H9 (cell line): ENCODE measurements at regions not wholly inside any gene's neighbourhood (a gene's known extent, or its start where the extent isn't known, plus 50 kb on each side); places are given as distances from the start of the nearest gene placed in this dataset.

ENCODE experiments used
- DNase-seq: peaks from one replicate; pipeline ENCODE4 v3.0.0-alpha.2; 2017
- H2AFZ ChIP-seq: one replicate; pipeline ENCODE4 v1.6.1; 2013; ENCODE audit warnings: mild to moderate bottlenecking, low read length, control low read depth, moderate library complexity
- H2AK5ac ChIP-seq: 2 replicates; pipeline ENCODE4 v1.6.1; 2013; ENCODE audit warnings: low read length, control low read depth, mixed read lengths; ENCODE audit not compliant: insufficient read length
- H2BK120ac ChIP-seq: one replicate; pipeline ENCODE4 v1.6.1; 2013; ENCODE audit warnings: low read depth, mild to moderate bottlenecking, low read length, control low read depth, inconsistent platforms; ENCODE audit not compliant: poor library complexity, severe bottlenecking
- H2BK12ac ChIP-seq: 2 replicates; pipeline ENCODE4 v1.6.1; 2013; ENCODE audit warnings: low read length, control low read depth, mixed read lengths, low read depth; ENCODE audit not compliant: insufficient read length
- H2BK15ac ChIP-seq: 2 replicates; pipeline ENCODE4 v1.6.1; 2013; ENCODE audit warnings: low read depth, low read length, control low read depth
- H2BK20ac ChIP-seq: one replicate; pipeline ENCODE4 v1.6.1; 2013; ENCODE audit warnings: low read depth, mild to moderate bottlenecking, low read length, control low read depth, inconsistent platforms; ENCODE audit not compliant: poor library complexity, severe bottlenecking
- H2BK5ac ChIP-seq: 2 replicates; pipeline ENCODE4 v1.6.1; 2013; ENCODE audit warnings: low read length, control low read depth, mixed read lengths; ENCODE audit not compliant: insufficient read length
- H3K14ac ChIP-seq: 2 replicates; pipeline ENCODE4 v1.6.1; 2013; ENCODE audit warnings: low read length, control low read depth; ENCODE audit not compliant: insufficient read depth
- H3K18ac ChIP-seq: 2 replicates; pipeline ENCODE4 v1.6.1; 2013; ENCODE audit warnings: low read depth, mild to moderate bottlenecking, mixed read lengths, low read length, control low read depth; ENCODE audit not compliant: insufficient read length
- H3K23ac ChIP-seq: 2 replicates; pipeline ENCODE4 v1.6.1; 2013; ENCODE audit warnings: low read length, control low read depth, mixed read lengths, low read depth; ENCODE audit not compliant: insufficient read length
- H3K23me2 ChIP-seq: 2 replicates; pipeline ENCODE4 v1.6.1; 2013; ENCODE audit warnings: low read depth, mild to moderate bottlenecking, mixed read lengths, low read length, control low read depth; ENCODE audit not compliant: insufficient read length, poor library complexity, severe bottlenecking
- H3K27ac ChIP-seq: 2 replicates; pipeline ENCODE4 v1.5.1; 2013; ENCODE audit warnings: low read length, control low read depth, mixed read lengths, low read depth; ENCODE audit not compliant: insufficient read length
- H3K27me3 ChIP-seq: 2 replicates; pipeline ENCODE4 v1.6.1; 2013; ENCODE audit warnings: low read length, control low read depth, inconsistent platforms; ENCODE audit not compliant: insufficient read depth
- H3K4ac ChIP-seq: 2 replicates; pipeline ENCODE4 v1.6.1; 2013; ENCODE audit warnings: low read depth, mild to moderate bottlenecking, control low read depth, inconsistent platforms, low read length, moderate library complexity
- H3K4me1 ChIP-seq: 2 replicates; pipeline ENCODE4 v1.6.1; 2013; ENCODE audit warnings: low read length, control low read depth, inconsistent platforms; ENCODE audit not compliant: insufficient read depth
- H3K4me2 ChIP-seq: 2 replicates; pipeline ENCODE4 v1.6.1; 2013; ENCODE audit warnings: low read length, control low read depth, mixed read lengths; ENCODE audit not compliant: insufficient read length, insufficient read depth
- H3K56ac ChIP-seq: 2 replicates; pipeline ENCODE4 v1.6.1; 2013; ENCODE audit warnings: low read depth, mild to moderate bottlenecking, mixed read lengths, low read length, control low read depth; ENCODE audit not compliant: insufficient read length
- H3K79me1 ChIP-seq: 2 replicates; pipeline ENCODE4 v1.6.1; 2013; ENCODE audit warnings: low read depth, mild to moderate bottlenecking, moderate library complexity, low read length, control low read depth, inconsistent platforms; ENCODE audit not compliant: insufficient read depth, poor library complexity, severe bottlenecking
- H3K79me2 ChIP-seq: 2 replicates; pipeline ENCODE4 v1.6.1; 2013; ENCODE audit warnings: low read length, control low read depth, inconsistent platforms; ENCODE audit not compliant: insufficient read depth
- H3K9ac ChIP-seq: 2 replicates; pipeline ENCODE4 v1.6.1; 2013; ENCODE audit warnings: low read length, control low read depth, mixed read lengths; ENCODE audit not compliant: insufficient read length; ENCODE audit errors: extremely low read depth
- H3K9me3 ChIP-seq: one replicate; pipeline ENCODE4 v1.6.1; 2013; ENCODE audit warnings: low read depth, low read length, inconsistent platforms; ENCODE audit not compliant: control insufficient read depth
- H3T11ph ChIP-seq: one replicate; pipeline ENCODE4 v1.6.1; 2013; ENCODE audit warnings: mild to moderate bottlenecking, low read length, control low read depth, inconsistent platforms
- H4K20me1 ChIP-seq: one replicate; pipeline ENCODE4 v1.6.1; 2013; ENCODE audit not compliant: control insufficient read depth, insufficient read length, insufficient read depth
- H4K5ac ChIP-seq: 2 replicates; pipeline ENCODE4 v1.6.1; 2013; ENCODE audit warnings: low read depth, mild to moderate bottlenecking, mixed read lengths, low read length, control low read depth; ENCODE audit not compliant: insufficient read length
- H4K8ac ChIP-seq: replicated peaks from 2 replicates; pipeline ENCODE4 v1.6.1; 2013; ENCODE audit warnings: low read length, control low read depth, mixed read lengths, low read depth; ENCODE audit not compliant: insufficient read length
- H4K91ac ChIP-seq: 2 replicates; pipeline ENCODE4 v1.6.1; 2013; ENCODE audit warnings: low read depth, mild to moderate bottlenecking, moderate library complexity, mixed read lengths, low read length, control low read depth; ENCODE audit not compliant: insufficient read length
- H3K27ac Mint-ChIP-seq, 3 experiments: 2 replicates in 2 of 3; 3 replicates in 1 of 3; pipeline ENCODE4 v1.8.0; 2020 to 2021; ENCODE audit warnings: mixed read lengths in 3 of 3, mild to moderate bottlenecking in 1 of 3, moderate library complexity in 1 of 3
- H3K27me3 Mint-ChIP-seq: 2 replicates; pipeline ENCODE4 v1.8.0; 2021; ENCODE audit warnings: low read depth, mild to moderate bottlenecking, moderate library complexity, mixed read lengths
- H3K36me3 Mint-ChIP-seq, 3 experiments: 2 replicates in 2 of 3; 3 replicates in 1 of 3; pipeline ENCODE4 v1.8.0; 2020 to 2021; ENCODE audit warnings: low read depth in 3 of 3, mixed read lengths in 3 of 3; ENCODE audit not compliant: insufficient read depth in 1 of 3
- H3K4me1 Mint-ChIP-seq, 2 experiments: 2 replicates each; pipeline ENCODE4 v1.8.0; 2020; ENCODE audit warnings: mixed read lengths in 2 of 2
- H3K4me3 Mint-ChIP-seq, 2 experiments: 2 replicates in 1 of 2; 3 replicates in 1 of 2; pipeline ENCODE4 v1.8.0; 2020 to 2021; ENCODE audit warnings: mild to moderate bottlenecking in 2 of 2, mixed read lengths in 2 of 2, moderate library complexity in 1 of 2
- H3K9me3 Mint-ChIP-seq, 2 experiments: 2 replicates in 1 of 2; 3 replicates in 1 of 2; pipeline ENCODE4 v1.8.0; 2020; ENCODE audit warnings: mild to moderate bottlenecking in 2 of 2, mixed read lengths in 2 of 2, moderate library complexity in 1 of 2
- WGBS: extraction: QIAGEN DNeasy Blood & Tissue Kit; methylation state at CpG from one replicate; pipeline ENCODE4 v1.1.7; 2013; ENCODE audit warnings: missing lambda C conversion rate, low lambda C conversion rate, mixed read lengths; ENCODE audit not compliant: insufficient read length; ENCODE audit errors: extremely low coverage; 5-methylcytosine and 5-hydroxymethylcytosine counted together
- TF ChIP-seq, protein P1 (sequence below): fragments of 200-600 bp; sonication (generic); conservative IDR thresholded peaks from 3 replicates; pipeline ENCODE4 v1.8.0; 2021; ENCODE audit warnings: antibody characterized with exemption, mild to moderate bottlenecking

DNA sequence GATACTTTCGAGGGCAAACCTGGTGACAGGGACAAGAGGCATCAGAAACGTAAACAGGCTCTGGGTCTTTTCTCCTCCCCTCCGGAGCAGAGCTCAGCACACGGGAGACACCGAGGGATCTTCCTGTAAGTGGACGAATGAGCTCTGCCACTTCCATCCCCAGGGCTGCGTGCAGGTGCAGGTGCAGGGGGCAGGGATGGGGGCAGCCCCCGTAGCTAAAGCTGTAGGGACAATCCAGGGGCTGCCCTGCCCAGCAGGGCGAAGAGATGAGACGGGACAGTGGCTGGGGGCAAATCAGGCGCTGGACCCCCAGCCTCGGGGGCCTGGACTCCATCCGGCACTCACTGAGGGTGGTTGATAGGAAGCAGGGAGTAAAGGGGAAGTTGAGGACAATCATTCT lies 505.4 kb downstream of the BRD1 start:
- no peak overlapping the region for H3T11ph ChIP-seq
- no peak for DNase-seq
- no peak overlapping the region for H3K9ac ChIP-seq
- peaks cover 3 to 6% of the 10 kb centered on the region in 2 experiments; a peak in 1 of 5 replicates for H3K9me3 Mint-ChIP-seq
- H3K56ac ChIP-seq = no peak overlapping the region
- H2BK12ac ChIP-seq = no peak overlapping the region
- H3K27ac Mint-ChIP-seq = no peak overlapping the region
- H3K4me1 ChIP-seq = no peaks in the 10 kb centered on the region
- H2BK15ac ChIP-seq = no peak overlapping the region
- H3K4me2 ChIP-seq = no peak overlapping the region
- no peaks in the 10 kb centered on the region for H4K20me1 ChIP-seq
- no peak overlapping the region for H2BK120ac ChIP-seq
- H3K23me2 ChIP-seq = no peaks in the 10 kb centered on the region
- H3K27ac ChIP-seq = no peak overlapping the region
- no peak overlapping the region for H2BK20ac ChIP-seq
- peaks cover 12% of the 10 kb centered on the region for H3K27me3 Mint-ChIP-seq
- no peak overlapping the region; the same call in 1 of the 2 replicates for H3K14ac ChIP-seq
- no peaks in the 10 kb centered on the region for H3K79me1 ChIP-seq
- no peak overlapping the region for H3K23ac ChIP-seq
- H3K4me3 Mint-ChIP-seq = no peak overlapping the region
- peaks cover 0 to 6% (median 0%) of the 10 kb centered on the region in 3 experiments; a peak in 2 of 7 replicates for H3K36me3 Mint-ChIP-seq
- no peak overlapping the region for H3K4ac ChIP-seq
- no peak overlapping the region for H2BK5ac ChIP-seq
- no CpG with 5 or more reads among the region's 13 CpGs for WGBS
- no peaks in the 10 kb centered on the region for H3K79me2 ChIP-seq
- H3K27me3 ChIP-seq = no peaks in the 10 kb centered on the region
- TF ChIP-seq, protein P1, sequence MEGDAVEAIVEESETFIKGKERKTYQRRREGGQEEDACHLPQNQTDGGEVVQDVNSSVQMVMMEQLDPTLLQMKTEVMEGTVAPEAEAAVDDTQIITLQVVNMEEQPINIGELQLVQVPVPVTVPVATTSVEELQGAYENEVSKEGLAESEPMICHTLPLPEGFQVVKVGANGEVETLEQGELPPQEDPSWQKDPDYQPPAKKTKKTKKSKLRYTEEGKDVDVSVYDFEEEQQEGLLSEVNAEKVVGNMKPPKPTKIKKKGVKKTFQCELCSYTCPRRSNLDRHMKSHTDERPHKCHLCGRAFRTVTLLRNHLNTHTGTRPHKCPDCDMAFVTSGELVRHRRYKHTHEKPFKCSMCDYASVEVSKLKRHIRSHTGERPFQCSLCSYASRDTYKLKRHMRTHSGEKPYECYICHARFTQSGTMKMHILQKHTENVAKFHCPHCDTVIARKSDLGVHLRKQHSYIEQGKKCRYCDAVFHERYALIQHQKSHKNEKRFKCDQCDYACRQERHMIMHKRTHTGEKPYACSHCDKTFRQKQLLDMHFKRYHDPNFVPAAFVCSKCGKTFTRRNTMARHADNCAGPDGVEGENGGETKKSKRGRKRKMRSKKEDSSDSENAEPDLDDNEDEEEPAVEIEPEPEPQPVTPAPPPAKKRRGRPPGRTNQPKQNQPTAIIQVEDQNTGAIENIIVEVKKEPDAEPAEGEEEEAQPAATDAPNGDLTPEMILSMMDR = no peak
- H2AK5ac ChIP-seq = no peak overlapping the region
- no peak overlapping the region for H4K91ac ChIP-seq
- no peak overlapping the region for H3K18ac ChIP-seq
- H4K5ac ChIP-seq = no peak overlapping the region
- no peak overlapping the region for H4K8ac ChIP-seq
- no peaks in the 10 kb centered on the region for H3K9me3 ChIP-seq
- H3K4me1 Mint-ChIP-seq = no peaks in the 10 kb centered on the region
- no peak overlapping the region for H2AFZ ChIP-seq
